Iris pigment epithelial cell (primary cell): ENCODE measurements at regions not wholly inside any gene's neighbourhood (a gene's known extent, or its start where the extent isn't known, plus 50 kb on each side); places are given as distances from the start of the nearest gene placed in this dataset.
"Not testable (repeated sequence)": the region's sequence is repeated elsewhere in the genome, so short reads cannot be mapped to it uniquely, and the experiment has no call there.

Source experiments
- DNase-seq: peaks from one replicate; pipeline ENCODE4 v3.0.0-alpha.2; 2011; ENCODE audit warnings: low read depth

GRCh38 chr22:22120160-22120559 lies 124.4 kb upstream of the VPREB1 start:
- no peak for DNase-seq

- DNase-seq = no peak
Observed at GRCh38 chr22:22118987-22119386, 125.6 kb upstream of the VPREB1 start.

- DNase-seq = not testable (repeated sequence)
Observed at GRCh38 chr22:22117864-22118544, 126.6 kb upstream of the VPREB1 start.

GRCh38 chr22:22116997-22117770 lies 127.4 kb upstream of the VPREB1 start:
- DNase-seq = not testable (repeated sequence)

GRCh38 chr22:22113701-22114100 lies 130.9 kb upstream of the VPREB1 start:
- DNase-seq = no peak

- no peak for DNase-seq
Observed at GRCh38 chr22:22112533-22113294, 130.1 kb upstream of the TOP3B start.

GRCh38 chr22:22111983-22112382 lies 129.4 kb upstream of the TOP3B start:
- no peak for DNase-seq

GRCh38 chr22:22111267-22111751 lies 128.7 kb upstream of the TOP3B start:
- DNase-seq = peak; percentile 90

- peak; percentile 77 for DNase-seq
Observed at GRCh38 chr22:22110548-22111266, 128.1 kb upstream of the TOP3B start.

GRCh38 chr22:22109693-22110466 lies 127.3 kb upstream of the TOP3B start:
- no peak for DNase-seq

- DNase-seq = no peak
Observed at GRCh38 chr22:22106855-22107254, 124.3 kb upstream of the TOP3B start.

GRCh38 chr22:22105364-22105763 lies 122.8 kb upstream of the TOP3B start:
- DNase-seq = no peak

GRCh38 chr22:22103078-22103875 lies 120.7 kb upstream of the TOP3B start:
- peak; percentile 12 for DNase-seq

- peak; percentile 15 for DNase-seq
Observed at GRCh38 chr22:22099833-22100812, 117.5 kb upstream of the TOP3B start.

- DNase-seq = no peak
Observed at GRCh38 chr22:22099194-22099486, 116.6 kb upstream of the TOP3B start.

GRCh38 chr22:22098457-22099193 lies 116.0 kb upstream of the TOP3B start:
- DNase-seq = no peak

GRCh38 chr22:22097727-22098228 lies 115.2 kb upstream of the TOP3B start:
- no peak for DNase-seq

GRCh38 chr22:22094921-22095320 lies 112.3 kb upstream of the TOP3B start:
- no peak for DNase-seq
